ENCODE measurements at regions not wholly inside any gene's neighbourhood (a gene's known extent, or its start where the extent isn't known, plus 50 kb on each side); places are given as distances from the start of the nearest gene placed in this dataset.

GRCh38 chr5:105735704-105736103 is 1935.0 kb downstream of the EFNA5 start:
- H3K4me3 ChIP-seq (ENCODE audit: low read depth, low read length), result no peak overlapping the region
- no peak for TF ChIP-seq CTCF (IDR thresholded peaks at IDR 0.05; ENCODE audit: low read depth, low read length, missing control alignments)
- in situ Hi-C loops (cut with HindIII; ENCODE audit: low sequenced_read_pairs), result no loop called here
- no peak for DNase-seq (ENCODE audit: low read depth)

GRCh38 chr5:105730982-105731381 is 1939.8 kb downstream of the EFNA5 start:
- in situ Hi-C loops (cut with HindIII; ENCODE audit: low sequenced_read_pairs), result no loop called here
- no peak for TF ChIP-seq CTCF (IDR thresholded peaks at IDR 0.05; ENCODE audit: low read depth, low read length, missing control alignments)
- no peak for DNase-seq (ENCODE audit: low read depth)
- H3K4me3 ChIP-seq (ENCODE audit: low read depth, low read length), result no peak overlapping the region

- H3K4me3 ChIP-seq (ENCODE audit: low read depth, low read length), result no peak overlapping the region
- in situ Hi-C loops (cut with HindIII; ENCODE audit: low sequenced_read_pairs), result no loop called here
- no peak for TF ChIP-seq CTCF (IDR thresholded peaks at IDR 0.05; ENCODE audit: low read depth, low read length, missing control alignments)
- DNase-seq (ENCODE audit: low read depth), result no peak
These were observed 1944.6 kb downstream of the EFNA5 start for GRCh38 chr5:105726093-105726492.

GRCh38 chr5:105708442-105708841 is 1962.3 kb downstream of the EFNA5 start:
- in situ Hi-C loops (cut with HindIII; ENCODE audit: low sequenced_read_pairs), result no loop called here
- no peak for TF ChIP-seq CTCF (IDR thresholded peaks at IDR 0.05; ENCODE audit: low read depth, low read length, missing control alignments)
- no peak for DNase-seq (ENCODE audit: low read depth)
- no peak overlapping the region for H3K4me3 ChIP-seq (ENCODE audit: low read depth, low read length)

GRCh38 chr5:105702323-105702722 is 1968.4 kb downstream of the EFNA5 start:
- in situ Hi-C loops (cut with HindIII; ENCODE audit: low sequenced_read_pairs), result no loop called here
- DNase-seq (ENCODE audit: low read depth), result no peak
- H3K4me3 ChIP-seq (ENCODE audit: low read depth, low read length), result no peak overlapping the region
- TF ChIP-seq CTCF (IDR thresholded peaks at IDR 0.05; ENCODE audit: low read depth, low read length, missing control alignments), result no peak

- no peak for DNase-seq (ENCODE audit: low read depth)
- in situ Hi-C loops (cut with HindIII; ENCODE audit: low sequenced_read_pairs), result no loop called here
- H3K4me3 ChIP-seq (ENCODE audit: low read depth, low read length), result no peak overlapping the region
- TF ChIP-seq CTCF (IDR thresholded peaks at IDR 0.05; ENCODE audit: low read depth, low read length, missing control alignments), result no peak
These were observed 1974.3 kb downstream of the EFNA5 start for GRCh38 chr5:105696440-105696839.

- in situ Hi-C loops (cut with HindIII; ENCODE audit: low sequenced_read_pairs), result no loop called here
- no peak for TF ChIP-seq CTCF (IDR thresholded peaks at IDR 0.05; ENCODE audit: low read depth, low read length, missing control alignments)
- H3K4me3 ChIP-seq (ENCODE audit: low read depth, low read length), result no peak overlapping the region
These were observed 1974.8 kb downstream of the EFNA5 start for GRCh38 chr5:105695941-105696340.

More at GRCh38 chr5:105695941-105696340, 1974.8 kb downstream of the EFNA5 start:
- DNase-seq (ENCODE audit: low read depth), result no peak
